HUES6 (cell line): ENCODE measurements at regions not wholly inside any gene's neighbourhood (a gene's known extent, or its start where the extent isn't known, plus 50 kb on each side); places are given as distances from the start of the nearest gene placed in this dataset.

Source experiments
- H3K27ac ChIP-seq: 2 replicates; pipeline ENCODE4 v1.7.0; 2013; ENCODE audit warnings: low read depth, mild to moderate bottlenecking, low read length, inconsistent platforms
- H3K27me3 ChIP-seq: 2 replicates; pipeline ENCODE4 v1.6.1; 2013; ENCODE audit warnings: low read length; ENCODE audit not compliant: control insufficient read depth, insufficient read depth
- H3K36me3 ChIP-seq: 2 replicates; pipeline ENCODE4 v1.6.1; 2013; ENCODE audit warnings: low read length; ENCODE audit not compliant: control insufficient read depth, insufficient read depth
- H3K4me1 ChIP-seq: 2 replicates; pipeline ENCODE4 v1.6.1; 2013; ENCODE audit warnings: low read length; ENCODE audit not compliant: control insufficient read depth, insufficient read depth
- H3K4me3 ChIP-seq: 2 replicates; pipeline ENCODE4 v1.5.1; 2013; ENCODE audit warnings: low read depth, low read length
- H3K9ac ChIP-seq: one replicate; pipeline ENCODE4 v1.6.1; 2013; ENCODE audit warnings: mild to moderate bottlenecking, low read length
- H3K9me3 ChIP-seq: 2 replicates; pipeline ENCODE4 v1.6.1; 2013; ENCODE audit warnings: low read depth, low read length; ENCODE audit not compliant: control insufficient read depth, insufficient read depth

DNA sequence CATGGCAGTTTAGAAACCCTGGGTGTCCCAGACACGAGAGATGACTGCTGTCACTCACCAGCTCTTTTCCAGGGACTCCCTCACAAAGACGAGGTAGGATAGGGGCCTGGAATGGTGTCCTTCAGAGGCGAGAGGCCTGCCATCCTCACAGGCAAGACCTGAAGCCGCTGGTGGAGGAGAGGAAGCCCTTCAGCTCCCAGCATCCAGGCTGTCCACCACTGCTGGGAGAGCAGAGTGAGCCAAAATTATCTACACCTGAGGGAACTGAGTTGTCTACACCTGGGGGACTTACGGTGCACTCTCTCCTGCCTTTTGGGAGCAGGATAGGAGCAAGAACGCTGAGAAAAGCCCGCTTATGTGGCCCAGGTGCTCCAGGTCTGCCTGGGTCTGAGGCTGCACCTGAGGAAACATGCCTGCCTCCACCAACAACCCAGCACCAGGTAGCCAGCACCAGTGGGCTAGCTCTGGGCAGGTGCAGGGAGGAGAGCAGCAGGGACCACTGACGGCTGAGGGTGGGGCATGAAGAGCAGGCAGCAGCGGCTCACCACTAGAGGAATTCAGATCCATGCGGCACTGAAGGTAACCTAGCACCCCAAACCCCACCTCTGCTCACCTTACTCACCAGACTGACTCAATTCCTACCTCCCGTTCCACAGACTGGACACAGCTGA lies 357.2 kb downstream of the SH2D4B start:
- H3K9ac ChIP-seq: peak overlapping the region; percentile 83
- H3K4me1 ChIP-seq: peaks cover 61% of the 10 kb centered on the region
- no peaks in the 10 kb centered on the region for H3K9me3 ChIP-seq
- H3K27ac ChIP-seq: peak overlapping the region; percentile 83; the same call in 1 of the 2 replicates
- H3K36me3 ChIP-seq: no peaks in the 10 kb centered on the region
- peaks cover 31% of the 10 kb centered on the region; the same call in 1 of the 2 replicates for H3K27me3 ChIP-seq
- peak overlapping the region; percentile 36 for H3K4me3 ChIP-seq

DNA sequence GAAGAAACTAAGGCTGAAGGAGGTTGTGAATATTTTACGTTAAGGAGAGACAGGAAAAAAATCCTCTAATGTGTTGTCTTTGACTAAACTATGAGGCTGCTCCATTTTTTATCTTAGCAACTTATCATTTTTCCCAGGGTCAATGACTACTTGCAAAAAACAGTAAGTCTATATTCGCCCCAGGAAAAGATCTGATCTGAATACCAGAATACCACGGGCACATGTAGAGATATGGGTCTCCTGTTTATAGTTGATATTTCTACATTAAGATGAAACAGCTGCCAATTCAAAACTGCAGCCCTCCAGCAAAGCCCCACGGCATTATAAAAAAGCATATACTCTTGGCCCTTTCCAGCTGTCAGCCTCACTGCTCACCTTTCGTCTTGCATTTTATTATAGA lies 358.4 kb downstream of the SH2D4B start:
- Histone ChIP-seq H3K27me3 (peaks cover 31% of the 10 kb centered on the region; the same call in 1 of the 2 replicates), H3K4me1 (peaks cover 53% of the 10 kb centered on the region), H3K9ac (peak overlapping the region; percentile 83), H3K4me3 (no peak overlapping the region), H3K9me3 (no peaks in the 10 kb centered on the region), H3K27ac (peak overlapping the region; percentile 83; the same call in 1 of the 2 replicates), H3K36me3 (no peaks in the 10 kb centered on the region)

DNA sequence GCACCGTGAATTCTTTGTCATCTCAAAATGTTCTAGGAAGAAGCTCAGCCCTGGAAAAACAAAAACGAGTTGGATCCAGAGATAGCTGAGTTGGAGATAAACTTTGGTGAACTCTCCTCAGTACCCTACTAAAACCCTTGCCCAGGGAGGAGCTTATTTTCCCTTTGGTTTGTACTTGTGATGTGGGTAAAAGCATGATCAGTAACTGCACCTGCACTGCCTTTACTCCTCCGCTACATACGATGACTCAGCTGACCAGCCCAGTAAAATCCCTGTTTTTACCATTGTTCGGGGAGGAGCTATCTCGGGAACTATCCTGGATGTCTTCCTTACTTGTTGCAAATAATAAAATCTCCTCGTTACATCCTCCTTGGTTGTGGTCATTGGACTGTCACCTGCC lies 359.3 kb downstream of the SH2D4B start:
- no peak overlapping the region; the same call in 1 of the 2 replicates for H3K27ac ChIP-seq
- no peaks in the 10 kb centered on the region for H3K36me3 ChIP-seq
- H3K4me3 ChIP-seq: no peak overlapping the region
- H3K9ac ChIP-seq: peak overlapping the region; percentile 45
- peaks cover 53% of the 10 kb centered on the region for H3K4me1 ChIP-seq
- H3K9me3 ChIP-seq: no peaks in the 10 kb centered on the region
- peaks cover 31% of the 10 kb centered on the region; the same call in 1 of the 2 replicates for H3K27me3 ChIP-seq

GRCh38 chr10:80900661-80901060 lies 363.0 kb downstream of the SH2D4B start:
- no peak overlapping the region for H3K9ac ChIP-seq
- H3K27me3 ChIP-seq: peaks cover 16% of the 10 kb centered on the region; the same call in 1 of the 2 replicates
- H3K4me1 ChIP-seq: peaks cover 33% of the 10 kb centered on the region
- no peaks in the 10 kb centered on the region for H3K36me3 ChIP-seq
- H3K27ac ChIP-seq: no peak overlapping the region
- no peak overlapping the region for H3K4me3 ChIP-seq
- H3K9me3 ChIP-seq: no peaks in the 10 kb centered on the region

GRCh38 chr10:80908611-80909010 lies 370.9 kb downstream of the SH2D4B start:
- no peaks in the 10 kb centered on the region; the same call in 1 of the 2 replicates for H3K4me1 ChIP-seq
- H3K27ac ChIP-seq: no peak overlapping the region
- no peaks in the 10 kb centered on the region for H3K36me3 ChIP-seq
- no peak overlapping the region for H3K4me3 ChIP-seq
- H3K27me3 ChIP-seq: no peaks in the 10 kb centered on the region
- H3K9ac ChIP-seq: no peak overlapping the region
- H3K9me3 ChIP-seq: no peaks in the 10 kb centered on the region

GRCh38 chr10:80909254-80909653 lies 371.6 kb downstream of the SH2D4B start:
- H3K9me3 ChIP-seq: no peaks in the 10 kb centered on the region
- H3K4me3 ChIP-seq: no peak overlapping the region
- no peaks in the 10 kb centered on the region for H3K36me3 ChIP-seq
- H3K4me1 ChIP-seq: no peaks in the 10 kb centered on the region; the same call in 1 of the 2 replicates
- no peak overlapping the region for H3K9ac ChIP-seq
- no peak overlapping the region for H3K27ac ChIP-seq
- no peaks in the 10 kb centered on the region for H3K27me3 ChIP-seq

DNA sequence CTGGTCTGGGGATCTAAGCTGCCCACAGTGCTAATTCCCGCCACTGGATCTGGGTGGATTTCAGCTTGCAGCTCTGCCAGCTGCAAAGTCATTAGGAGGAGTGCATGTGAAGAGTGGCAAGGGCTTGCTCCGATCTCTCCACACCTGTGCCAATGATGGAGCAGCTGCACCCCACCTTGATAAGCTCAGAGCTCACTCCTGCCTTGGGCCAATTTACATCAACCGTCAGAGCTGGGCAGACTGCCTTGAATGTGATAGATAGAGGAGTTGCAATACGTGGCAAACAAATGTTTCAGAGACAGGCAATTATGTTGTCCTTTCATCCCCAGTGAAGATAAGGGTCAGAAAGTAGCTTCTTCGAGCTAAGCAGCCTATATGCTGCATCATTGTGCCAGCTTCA lies 379.9 kb downstream of the SH2D4B start:
- no peaks in the 10 kb centered on the region for H3K4me1 ChIP-seq
- H3K36me3 ChIP-seq: no peaks in the 10 kb centered on the region
- no peak overlapping the region for H3K9ac ChIP-seq

GRCh38 chr10:80921032-80921431 lies 383.3 kb downstream of the SH2D4B start:
- no peaks in the 10 kb centered on the region for H3K36me3 ChIP-seq
- no peak overlapping the region for H3K9ac ChIP-seq
- no peak overlapping the region for H3K27ac ChIP-seq
- no peaks in the 10 kb centered on the region for H3K4me1 ChIP-seq
- H3K9me3 ChIP-seq: peaks cover 9% of the 10 kb centered on the region; the same call in 1 of the 2 replicates
- no peak overlapping the region for H3K4me3 ChIP-seq
- H3K27me3 ChIP-seq: no peaks in the 10 kb centered on the region

More for the DNA sequence above, 379.9 kb downstream of the SH2D4B start:
- Histone ChIP-seq H3K4me3 (no peak overlapping the region), H3K9me3 (peaks cover 9% of the 10 kb centered on the region; the same call in 1 of the 2 replicates), H3K27ac (no peak overlapping the region), H3K27me3 (no peaks in the 10 kb centered on the region)

GRCh38 chr10:80924063-80924952 lies 386.6 kb downstream of the SH2D4B start:
- Histone ChIP-seq H3K9ac (no peak overlapping the region), H3K9me3 (peaks cover 9% of the 10 kb centered on the region; the same call in 1 of the 2 replicates), H3K27ac (no peak overlapping the region), H3K4me1 (peaks cover 12% of the 10 kb centered on the region; the same call in 1 of the 2 replicates), H3K27me3 (no peaks in the 10 kb centered on the region), H3K36me3 (no peaks in the 10 kb centered on the region), H3K4me3 (no peak overlapping the region)

DNA sequence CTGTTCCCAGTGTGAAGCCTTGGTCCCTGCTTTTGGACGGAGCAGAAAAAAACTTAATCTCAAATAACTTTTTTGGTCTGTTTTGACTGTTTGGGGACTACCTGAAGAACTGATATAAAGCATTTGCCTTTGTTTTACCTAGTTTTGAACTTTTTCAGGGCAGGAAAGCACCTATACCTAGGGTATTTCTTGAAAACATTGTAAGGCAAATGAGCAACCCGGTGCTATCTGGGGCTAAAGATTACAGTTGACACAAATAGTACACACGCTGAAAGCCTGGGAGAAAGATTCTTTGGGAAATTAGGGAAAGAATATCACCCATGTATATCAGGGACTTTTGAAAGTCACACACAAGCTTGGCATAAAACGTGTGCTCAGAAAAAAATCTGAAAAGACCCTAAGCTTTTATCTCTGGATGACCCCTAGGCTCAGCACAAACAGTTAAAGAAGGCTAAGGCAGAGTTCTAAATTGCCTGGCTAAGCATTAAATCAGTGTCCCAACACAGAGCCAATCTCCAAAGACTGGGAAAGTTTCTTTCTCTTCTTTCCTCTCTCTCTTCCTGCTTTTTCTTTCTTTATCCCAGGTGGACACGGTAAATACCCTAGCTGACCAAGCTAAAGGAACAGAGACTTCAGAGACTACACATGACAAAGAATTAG lies 389.8 kb downstream of the SH2D4B start:
- Histone ChIP-seq H3K27ac (0 out of 2 replicates have a peak overlapping the region, but pooled peaks have one; percentile 24), H3K4me1 (peaks cover 12% of the 10 kb centered on the region; the same call in 1 of the 2 replicates), H3K36me3 (no peaks in the 10 kb centered on the region)

More for the DNA sequence above, 389.8 kb downstream of the SH2D4B start:
- Histone ChIP-seq H3K9me3 (no peaks in the 10 kb centered on the region), H3K4me3 (no peak overlapping the region), H3K9ac (no peak overlapping the region), H3K27me3 (no peaks in the 10 kb centered on the region)
